Gastrocnemius medialis (tissue), 4 donors: ENCODE measurements at regions not wholly inside any gene's neighbourhood (a gene's known extent, or its start where the extent isn't known, plus 50 kb on each side); places are given as distances from the start of the nearest gene placed in this dataset.

Experiments
- ATAC-seq, 2 donors: fragments of 150-250 bp; one replicate each; pipeline ENCODE4 v1.9.1; 2016
- DNase-seq, 2 donors: peaks; one replicate each; pipeline ENCODE4 v3.0.0-alpha.2; 2019
- H3K27ac ChIP-seq, 4 donors: fragments of 200-600 bp; sonication (generic); 1 replicate in 1 of 4; 2 replicates in 3 of 4; pipeline ENCODE4 v1.5.1; 2016 to 2018; ENCODE audit warnings: mild to moderate bottlenecking in 2 of 4, moderate library complexity in 1 of 4
- H3K27me3 ChIP-seq, 3 donors: fragments of 200-600 bp; sonication (generic) in 2 of 3; 1 replicate in 1 of 3; 2 replicates in 2 of 3; pipeline versions ENCODE4 v1.5.1 to v1.6.0; 2016 to 2019; ENCODE audit warnings: mild to moderate bottlenecking in 1 of 3, moderate library complexity in 1 of 3
- H3K36me3 ChIP-seq, 2 donors: fragments of 200-600 bp; sonication (generic) in 1 of 2; one replicate each; pipeline ENCODE4 v1.5.1; 2017 to 2018
- H3K4me1 ChIP-seq, 2 donors: fragments of 200-600 bp; sonication (generic) in 1 of 2; one replicate each; pipeline ENCODE4 v1.5.1; 2016 to 2017; ENCODE audit warnings: mild to moderate bottlenecking in 2 of 2
- H3K4me3 ChIP-seq, 4 donors: fragments of 200-600 bp; sonication (generic) in 3 of 4; 1 replicate in 1 of 4; 2 replicates in 3 of 4; pipeline ENCODE4 v1.5.1; 2016 to 2019; ENCODE audit warnings: mild to moderate bottlenecking in 2 of 4
- H3K9me3 ChIP-seq, 3 donors: fragments of 200-600 bp; sonication (generic) in 2 of 3; 1 replicate in 1 of 3; 2 replicates in 2 of 3; pipeline ENCODE4 v1.5.1; 2016 to 2019
- CTCF ChIP-seq, 5 experiments: fragments of 450-650 bp in 3 of 5; fragments of 200-600 bp in 2 of 5; sonication (generic) in 2 of 5; IDR thresholded peaks in 4 of 5; conservative IDR thresholded peaks in 1 of 5; 1 replicate in 4 of 5; 2 replicates in 1 of 5; pipeline ENCODE4 v1.5.1; 2016 to 2019; ENCODE audit warnings: antibody characterized with exemption in 5 of 5, mild to moderate bottlenecking in 3 of 5, moderate library complexity in 3 of 5
- POLR2A ChIP-seq, 2 donors: fragments of 450-650 bp; IDR thresholded peaks; one replicate each; pipeline ENCODE4 v1.6.1; 2017; ENCODE audit warnings: antibody characterized with exemption in 2 of 2, mild to moderate bottlenecking in 2 of 2, moderate library complexity in 2 of 2
- in situ Hi-C, 4 donors: fragments of 200-750 bp; cut with MboI; loops; one replicate each; pipeline versions ENCODE4 v1.15.0 to v1.8.0; 2017; ENCODE audit warnings: low sequenced_read_pairs in 4 of 4
- intact Hi-C: fragments of 100-400 bp; cut with DNase I; formaldehyde crosslinking; loops from one replicate; pipeline ENCODE4 v1.15.1; 2023; ENCODE audit warnings: low total_unique reads

- H3K4me3 ChIP-seq, result no peak overlapping the region
- DNase-seq, result no peak
- TF ChIP-seq POLR2A (IDR thresholded peaks at IDR 0.05) (no peak), CTCF (IDR thresholded peaks at IDR 0.05 in 4 of 5, conservative IDR thresholded peaks at IDR 0.05 in 1 of 5) (no peak)
- no peaks in the 10 kb centered on the region for H3K36me3 ChIP-seq
- H3K27me3 ChIP-seq, result no peaks in the 10 kb centered on the region
- intact Hi-C loops, result no loop called here
- H3K4me1 ChIP-seq, result no peaks in the 10 kb centered on the region
- H3K27ac ChIP-seq, result no peak overlapping the region
- in situ Hi-C loops, result no loop called here
- no peaks in the 10 kb centered on the region for H3K9me3 ChIP-seq
- ATAC-seq, result no peak
Measured at GRCh38 chr15:35197306-35197705, 112.2 kb upstream of the NANOGP8 start.

DNA sequence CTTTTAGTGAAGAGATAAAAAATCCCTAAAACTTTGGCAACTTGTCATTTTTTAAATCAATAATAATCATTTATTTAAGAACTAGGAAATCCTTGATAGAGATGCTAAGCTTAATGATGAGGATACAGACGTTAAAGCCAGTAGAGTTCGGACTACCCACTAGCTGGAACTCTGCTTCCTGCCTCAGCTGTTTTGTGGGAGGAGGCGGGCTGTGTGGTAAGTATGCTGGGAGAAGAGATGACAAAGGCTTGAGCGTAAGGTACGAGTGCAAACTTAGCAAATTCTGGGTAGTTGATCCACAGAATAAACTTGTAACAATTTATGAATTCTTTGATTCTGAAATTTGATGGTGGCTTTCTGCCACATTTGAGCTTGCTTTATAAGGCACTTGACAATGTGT is 111.2 kb upstream of the NANOGP8 start:
- H3K36me3 ChIP-seq, result no peaks in the 10 kb centered on the region
- no peaks in the 10 kb centered on the region for H3K9me3 ChIP-seq
- TF ChIP-seq POLR2A (IDR thresholded peaks at IDR 0.05) (no peak), CTCF (IDR thresholded peaks at IDR 0.05 in 4 of 5, conservative IDR thresholded peaks at IDR 0.05 in 1 of 5) (no peak)
- no peak overlapping the region for H3K4me3 ChIP-seq
- DNase-seq, result no peak
- H3K27ac ChIP-seq, result no peak overlapping the region
- no peak for ATAC-seq
- H3K27me3 ChIP-seq, result no peaks in the 10 kb centered on the region
- H3K4me1 ChIP-seq, result no peaks in the 10 kb centered on the region
- in situ Hi-C loops, result no loop called here
- intact Hi-C loops, result no loop called here

DNA sequence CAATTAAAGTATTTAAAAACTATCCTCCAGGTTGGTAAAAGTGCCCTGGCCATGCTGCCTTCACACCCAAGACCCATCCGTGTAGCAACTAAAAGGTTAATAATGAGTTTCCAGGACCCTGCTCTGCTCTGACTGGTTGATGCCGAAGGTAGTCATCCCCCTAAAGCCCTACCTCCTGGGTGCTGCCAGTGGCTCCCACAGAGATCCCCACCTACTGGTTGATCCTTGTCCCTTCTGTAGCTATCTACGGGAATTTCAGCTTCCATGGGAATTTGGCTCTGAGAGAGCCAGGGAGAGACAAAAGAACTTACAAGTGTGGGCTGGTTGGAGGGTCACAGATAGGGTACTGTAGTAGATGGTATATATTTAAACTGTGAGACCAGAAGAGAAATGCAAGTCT is 110.6 kb upstream of the NANOGP8 start:
- no peaks in the 10 kb centered on the region for H3K9me3 ChIP-seq
- no peaks in the 10 kb centered on the region for H3K4me1 ChIP-seq
- no peaks in the 10 kb centered on the region for H3K27me3 ChIP-seq
- no peak overlapping the region for H3K4me3 ChIP-seq
- H3K36me3 ChIP-seq, result no peaks in the 10 kb centered on the region
- no peak overlapping the region for H3K27ac ChIP-seq
- TF ChIP-seq POLR2A (IDR thresholded peaks at IDR 0.05) (no peak), CTCF (IDR thresholded peaks at IDR 0.05 in 4 of 5, conservative IDR thresholded peaks at IDR 0.05 in 1 of 5) (no peak)
- DNase-seq (no peak), ATAC-seq (no peak)
- intact Hi-C loops (no loop called here), in situ Hi-C loops (no loop called here)

- Histone ChIP-seq H3K4me3 (no peak overlapping the region), H3K27me3 (no peaks in the 10 kb centered on the region), H3K9me3 (no peaks in the 10 kb centered on the region), H3K4me1 (no peaks in the 10 kb centered on the region), H3K27ac (no peak overlapping the region), H3K36me3 (no peaks in the 10 kb centered on the region)
- TF ChIP-seq POLR2A (IDR thresholded peaks at IDR 0.05), result no peak
- no peak for TF ChIP-seq CTCF (IDR thresholded peaks at IDR 0.05 in 4 of 5, conservative IDR thresholded peaks at IDR 0.05 in 1 of 5)
- intact Hi-C loops, result no loop called here
- in situ Hi-C loops, result no loop called here
- DNase-seq (no peak), ATAC-seq (no peak)
Measured at GRCh38 chr15:35195031-35195430, 109.9 kb upstream of the NANOGP8 start.

- Histone ChIP-seq H3K4me3 (no peak overlapping the region), H3K27me3 (no peaks in the 10 kb centered on the region), H3K36me3 (no peaks in the 10 kb centered on the region), H3K9me3 (no peaks in the 10 kb centered on the region), H3K27ac (no peak overlapping the region), H3K4me1 (no peaks in the 10 kb centered on the region)
- ATAC-seq (no peak), DNase-seq (no peak)
- TF ChIP-seq CTCF (IDR thresholded peaks at IDR 0.05 in 4 of 5, conservative IDR thresholded peaks at IDR 0.05 in 1 of 5), result no peak
- no peak for TF ChIP-seq POLR2A (IDR thresholded peaks at IDR 0.05)
- in situ Hi-C loops (no loop called here), intact Hi-C loops (no loop called here)
Measured at GRCh38 chr15:35194296-35194695, 109.2 kb upstream of the NANOGP8 start.
